Activated CD8-positive, alpha-beta memory T cell treated with anti-CD3 and anti-CD28 coated beads for 4 hours (primary cell): ENCODE measurements at regions not wholly inside any gene's neighbourhood (a gene's known extent, or its start where the extent isn't known, plus 50 kb on each side); places are given as distances from the start of the nearest gene placed in this dataset.

Experiments used
- DNase-seq, 2 donors: peaks; one replicate each; pipeline ENCODE4 v3.0.0-alpha.2; 2020; ENCODE audit warnings: low read depth in 2 of 2

GRCh38 chr18:41624460-41624859, 330.6 kb upstream of the PIK3C3 start:
- DNase-seq: no peak

DNA sequence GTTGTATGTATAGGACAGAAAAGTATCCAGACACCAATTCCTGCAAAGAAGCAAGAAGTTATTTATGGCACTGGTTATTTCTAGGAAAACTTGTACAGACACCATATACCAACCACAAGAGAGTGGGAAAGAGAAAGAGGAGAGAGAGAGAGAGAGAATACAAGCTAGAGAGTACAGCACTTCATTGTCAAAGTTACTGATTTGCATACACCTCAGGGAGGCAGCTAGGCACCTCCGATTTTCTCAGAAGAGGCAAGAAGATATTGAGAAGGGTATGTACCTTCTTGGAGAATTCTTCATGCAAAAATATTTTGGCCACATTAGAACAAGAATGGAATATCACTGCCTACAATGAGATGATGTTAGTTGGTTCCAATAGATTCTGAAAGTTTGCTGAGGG, 333.9 kb upstream of the PIK3C3 start:
- no peak for DNase-seq

- no peak for DNase-seq
Measured at GRCh38 chr18:41618147-41618546, 336.9 kb upstream of the PIK3C3 start.

GRCh38 chr18:41617647-41618046, 337.4 kb upstream of the PIK3C3 start:
- no peak for DNase-seq

DNA sequence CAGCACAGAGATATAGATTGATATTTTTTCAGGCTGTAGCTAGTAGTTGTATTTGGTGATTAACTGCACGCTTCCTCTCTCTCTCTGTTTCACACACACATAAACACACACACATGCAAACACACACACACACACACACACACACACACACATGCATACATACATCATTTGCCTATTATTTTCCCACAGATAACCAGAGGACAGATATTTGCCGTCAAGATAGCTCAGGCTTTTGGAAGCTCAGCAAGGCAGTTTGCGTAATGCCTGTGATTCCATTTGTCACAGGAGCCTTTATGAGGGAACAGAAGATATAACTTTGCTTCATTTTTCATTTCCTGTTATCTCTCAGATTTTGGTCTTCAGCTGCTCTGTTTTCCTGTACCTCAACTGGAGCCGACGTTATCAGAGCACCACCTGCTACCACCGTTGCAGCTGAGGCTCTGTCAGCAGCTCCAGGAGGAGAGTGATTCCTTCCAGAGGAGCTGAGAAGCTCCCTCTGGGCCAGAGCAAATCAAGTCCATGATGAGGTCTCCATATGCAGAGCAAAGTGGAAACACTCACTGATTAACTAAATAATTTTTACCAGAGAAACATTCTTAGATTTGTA, 341.9 kb upstream of the PIK3C3 start:
- DNase-seq: no peak

GRCh38 chr18:41604964-41605363, 350.1 kb upstream of the PIK3C3 start:
- DNase-seq: no peak

- DNase-seq: no peak
Measured at GRCh38 chr18:41602034-41602433, 353.0 kb upstream of the PIK3C3 start.

DNA sequence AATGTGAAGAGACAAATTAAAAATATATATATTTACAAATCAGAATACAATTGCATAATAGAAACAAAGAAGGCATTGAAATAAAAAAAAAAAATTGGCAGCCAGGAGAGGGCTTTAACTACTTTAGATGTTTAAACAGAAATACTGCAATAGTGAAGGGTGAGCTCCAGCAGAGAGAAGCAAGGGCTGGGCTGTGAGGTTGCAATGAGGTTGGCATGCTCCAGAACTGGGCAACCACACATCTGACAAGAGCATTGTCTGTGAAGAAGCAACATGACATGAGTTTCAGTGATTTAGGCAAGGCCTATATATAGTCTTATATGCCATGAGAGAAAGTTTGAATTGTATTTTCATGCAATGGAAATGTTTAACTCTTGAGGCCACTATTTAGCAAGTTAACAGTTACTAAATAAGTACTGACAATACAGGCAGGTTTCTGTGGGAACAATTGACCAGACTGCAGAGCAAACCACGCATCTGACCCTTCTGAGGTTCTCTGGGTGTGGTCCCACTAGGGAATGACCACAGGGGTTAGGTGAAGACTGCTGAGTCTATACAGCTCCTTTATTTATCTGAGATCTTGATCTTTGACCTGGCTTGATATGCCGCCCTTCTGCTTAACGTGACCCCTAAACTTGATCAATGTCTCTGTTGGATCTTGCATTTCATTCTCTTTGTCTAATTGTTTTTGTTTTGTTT, 354.2 kb upstream of the PIK3C3 start:
- no peak for DNase-seq

DNA sequence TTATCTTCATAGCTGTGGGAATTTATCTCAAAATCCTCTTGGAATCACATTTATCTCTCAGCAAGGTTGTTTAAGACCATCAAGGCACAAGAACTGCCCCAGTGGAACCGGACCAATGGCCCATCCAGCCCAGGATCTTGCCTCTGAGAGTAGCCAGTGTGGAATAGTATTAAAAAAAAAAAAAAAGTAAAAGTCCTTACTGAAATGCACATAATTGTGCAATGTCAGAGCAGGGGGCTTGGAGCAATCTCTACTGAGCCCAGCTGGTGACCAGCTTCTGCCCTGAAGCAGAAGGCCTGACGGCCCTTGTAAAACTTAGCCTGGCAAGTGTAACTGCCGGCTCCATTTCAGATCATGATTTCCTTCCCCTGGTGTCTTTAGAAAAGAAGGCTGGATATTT, 355.6 kb upstream of the PIK3C3 start:
- DNase-seq: no peak

DNA sequence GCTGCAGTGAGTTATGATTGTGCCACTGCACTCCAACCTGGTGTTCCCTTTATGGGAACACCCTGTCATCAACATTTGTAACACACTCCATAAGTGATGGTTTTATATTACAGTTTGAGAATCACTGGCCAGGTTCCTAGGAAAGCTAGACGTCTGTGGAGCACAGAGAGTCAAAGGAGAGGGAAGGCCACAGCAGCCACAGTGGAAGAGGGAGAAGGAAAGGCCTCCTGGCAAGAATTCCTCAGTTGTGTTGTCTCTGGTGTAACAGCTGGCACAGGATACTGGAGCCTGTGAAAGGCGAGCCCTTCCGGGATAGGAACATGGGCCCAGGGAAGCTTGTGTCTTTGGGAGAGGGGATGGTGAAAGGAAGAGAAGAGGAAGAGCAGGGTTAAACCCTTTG, 360.5 kb upstream of the PIK3C3 start:
- DNase-seq: no peak

GRCh38 chr18:41593171-41593675, 361.8 kb upstream of the PIK3C3 start:
- DNase-seq: no peak

- DNase-seq: no peak
Measured at GRCh38 chr18:41587976-41588375, 367.1 kb upstream of the PIK3C3 start.

- no peak for DNase-seq
Measured at GRCh38 chr18:41585512-41585911, 369.5 kb upstream of the PIK3C3 start.

DNA sequence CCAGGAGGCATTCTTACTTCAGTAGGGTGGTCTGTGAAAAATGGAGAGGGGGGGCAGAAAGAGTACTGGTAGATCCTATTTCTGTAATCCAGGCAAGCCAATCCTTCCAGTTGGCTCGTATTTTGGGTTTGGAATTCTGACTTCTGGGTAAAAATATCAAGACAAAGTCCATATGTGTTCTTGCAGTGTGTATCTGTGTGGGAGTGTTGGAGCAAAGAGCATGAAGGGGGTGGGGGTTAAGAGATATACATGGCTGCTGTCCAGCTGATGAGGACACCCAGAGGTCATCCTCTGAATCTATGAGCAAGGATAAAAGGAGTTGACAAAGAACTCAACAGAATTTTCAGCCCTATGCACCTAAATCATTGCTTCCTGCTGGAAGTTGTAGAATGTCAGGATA, 375.8 kb upstream of the PIK3C3 start:
- no peak for DNase-seq

GRCh38 chr18:41577529-41577928, 377.5 kb upstream of the PIK3C3 start:
- DNase-seq: no peak

- no peak for DNase-seq
Measured at GRCh38 chr18:41576643-41577042, 378.4 kb upstream of the PIK3C3 start.

DNA sequence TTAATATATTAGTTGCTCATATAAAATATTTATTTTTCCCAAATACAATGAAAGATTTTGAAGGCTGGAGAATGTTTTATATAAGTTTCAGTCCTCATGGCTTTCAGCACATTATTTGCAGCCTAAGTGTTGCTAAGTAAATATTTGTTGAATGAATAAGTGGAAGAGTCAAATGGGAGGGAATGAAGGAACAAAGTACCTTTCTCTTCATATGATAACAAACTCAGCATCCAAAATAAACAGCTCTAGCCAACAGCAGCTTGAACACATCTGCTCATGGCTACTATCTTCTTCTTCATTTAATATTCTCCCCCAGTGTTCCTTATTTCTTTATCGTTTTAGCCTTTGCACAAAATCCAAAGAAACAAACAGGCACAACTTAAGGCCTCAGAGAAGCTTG, 385.2 kb upstream of the PIK3C3 start:
- DNase-seq: no peak

DNA sequence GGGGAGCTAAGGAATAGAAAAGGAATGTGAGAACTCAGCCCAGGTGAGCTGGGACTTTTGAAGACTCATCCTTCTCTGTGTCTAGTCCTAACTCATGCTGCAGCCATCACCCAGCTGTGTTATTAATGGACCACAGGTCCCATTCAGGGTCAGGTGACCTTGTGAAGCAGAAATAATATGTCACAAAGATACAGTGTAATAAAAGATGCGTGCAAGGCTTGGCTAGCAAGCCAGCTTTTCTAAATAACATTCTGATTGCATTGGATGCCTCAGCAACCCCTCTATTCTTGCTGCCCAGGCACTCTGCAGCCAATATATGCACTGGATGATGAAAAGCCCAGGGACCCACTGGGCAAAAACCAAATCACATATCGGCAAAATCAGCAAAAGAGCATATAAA, 393.1 kb upstream of the PIK3C3 start:
- no peak for DNase-seq

- DNase-seq: no peak
Measured at GRCh38 chr18:41558715-41559114, 396.3 kb upstream of the PIK3C3 start.

GRCh38 chr18:41553716-41554115, 401.3 kb upstream of the PIK3C3 start:
- no peak for DNase-seq

DNA sequence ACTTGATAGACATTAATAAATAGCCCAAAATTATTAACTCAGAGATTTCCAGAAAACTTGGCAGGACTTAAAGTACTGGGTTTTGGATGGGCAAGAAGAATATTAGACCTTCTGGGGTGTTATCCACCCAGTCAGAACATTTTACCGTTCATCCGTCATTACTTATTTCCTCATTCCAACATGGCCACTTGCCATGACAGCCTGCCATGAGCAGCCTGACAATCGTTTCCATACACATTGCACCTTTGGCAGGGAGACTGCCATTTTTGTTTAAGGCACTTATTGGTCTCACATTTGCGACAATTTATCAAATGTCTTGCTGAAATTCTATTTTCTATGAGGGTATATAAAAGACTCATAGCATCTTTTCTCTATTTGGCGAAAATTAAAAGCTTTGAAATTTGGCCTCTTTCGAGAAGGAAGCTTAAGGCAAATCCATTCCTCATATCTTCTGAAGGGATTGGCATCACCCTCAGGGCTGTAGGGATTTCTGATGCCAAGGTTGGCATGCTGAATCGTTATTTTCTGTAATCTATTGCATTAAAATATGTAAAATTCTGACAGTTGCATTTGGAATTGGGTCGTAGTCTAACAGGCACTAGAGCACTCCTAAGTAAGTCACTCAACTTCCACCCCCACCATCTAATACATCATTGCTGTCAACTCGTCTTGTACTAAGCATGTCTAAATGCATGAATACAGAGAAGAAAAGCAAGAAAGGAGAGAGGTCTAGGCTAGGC, 406.3 kb upstream of the PIK3C3 start:
- no peak for DNase-seq

- no peak for DNase-seq
Measured at GRCh38 chr18:41545091-41545888, 409.7 kb upstream of the PIK3C3 start.
